ENCODE measurements at regions not wholly inside any gene's neighbourhood (a gene's known extent, or its start where the extent isn't known, plus 50 kb on each side); places are given as distances from the start of the nearest gene placed in this dataset.
"Not testable (repeated sequence)": the region's sequence is repeated elsewhere in the genome, so short reads cannot be mapped to it uniquely, and the experiment has no call there.

GRCh38 chr2:184993746-184994145, 395.4 kb downstream of the ZNF804A start:
- DNase-seq = no peak

- DNase-seq = no peak
These were observed 408.2 kb downstream of the ZNF804A start for GRCh38 chr2:185006481-185006880.

GRCh38 chr2:185012643-185013042, 414.3 kb downstream of the ZNF804A start:
- DNase-seq = no peak

GRCh38 chr2:185014076-185014475, 415.7 kb downstream of the ZNF804A start:
- no peak for DNase-seq

- not testable (repeated sequence) for DNase-seq
These were observed 427.6 kb downstream of the ZNF804A start for GRCh38 chr2:185025891-185026290.

- no peak for DNase-seq
These were observed 437.6 kb downstream of the ZNF804A start for GRCh38 chr2:185035906-185036305.

- DNase-seq = no peak
These were observed 446.1 kb downstream of the ZNF804A start for GRCh38 chr2:185044323-185044874.

GRCh38 chr2:185050804-185051203, 452.5 kb downstream of the ZNF804A start:
- DNase-seq = no peak

- DNase-seq = no peak
These were observed 465.4 kb downstream of the ZNF804A start for GRCh38 chr2:185063761-185064160.

GRCh38 chr2:185066128-185066527, 467.8 kb downstream of the ZNF804A start:
- DNase-seq = no peak

- no peak for DNase-seq
These were observed 470.8 kb downstream of the ZNF804A start for GRCh38 chr2:185069107-185069506.

GRCh38 chr2:185074156-185074555, 475.8 kb downstream of the ZNF804A start:
- no peak for DNase-seq

- no peak for DNase-seq
These were observed 484.4 kb downstream of the ZNF804A start for GRCh38 chr2:185082749-185083148.

GRCh38 chr2:185108588-185108987, 510.3 kb downstream of the ZNF804A start:
- no peak for DNase-seq

GRCh38 chr2:185127412-185127811, 529.1 kb downstream of the ZNF804A start:
- no peak for DNase-seq

GRCh38 chr2:185128346-185128745, 530.0 kb downstream of the ZNF804A start:
- DNase-seq = no peak

GRCh38 chr2:185128996-185129395, 530.7 kb downstream of the ZNF804A start:
- DNase-seq = no peak

GRCh38 chr2:185130685-185131084, 532.4 kb downstream of the ZNF804A start:
- DNase-seq = no peak

GRCh38 chr2:185132501-185133041, 534.2 kb downstream of the ZNF804A start:
- no peak for DNase-seq

- DNase-seq = no peak
These were observed 539.4 kb downstream of the ZNF804A start for GRCh38 chr2:185137700-185138099.

GRCh38 chr2:185142677-185143076, 544.3 kb downstream of the ZNF804A start:
- DNase-seq = no peak

GRCh38 chr2:185144159-185144919, 546.0 kb downstream of the ZNF804A start:
- no peak for DNase-seq

- DNase-seq = no peak
These were observed 547.2 kb downstream of the ZNF804A start for GRCh38 chr2:185145316-185146121.

GRCh38 chr2:185147361-185147760, 549.0 kb downstream of the ZNF804A start:
- no peak for DNase-seq

Measured in CD4-positive, alpha-beta T cell treated with Interleukin-21 for 1 hour (primary cell).